ENCODE measurements at regions not wholly inside any gene's neighbourhood (a gene's known extent, or its start where the extent isn't known, plus 50 kb on each side); places are given as distances from the start of the nearest gene placed in this dataset.

DNA sequence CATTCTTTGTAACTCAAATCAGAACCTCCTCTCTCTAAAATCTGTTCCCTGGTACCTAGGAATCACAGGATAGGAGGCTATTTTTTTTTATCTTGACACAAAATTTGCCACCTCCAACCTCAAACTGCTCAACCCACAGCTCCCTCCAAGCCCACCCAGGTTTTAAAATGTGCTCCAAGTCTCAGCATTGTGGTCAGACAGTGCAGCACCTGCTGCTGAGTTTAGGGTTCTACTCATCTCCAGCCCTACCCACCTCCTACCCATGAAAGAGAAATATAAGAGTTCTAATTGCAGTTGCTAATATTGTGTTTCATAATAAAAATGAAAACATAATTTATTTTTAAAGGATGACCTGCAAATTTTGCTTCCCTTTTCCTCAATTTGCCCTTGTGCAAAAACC is 496.5 kb downstream of the MAFB start:
- DNase-seq (ENCODE audit: low spot score) (no peak), ATAC-seq (no peak)
- no peak overlapping the region for H3K4me3 ChIP-seq
- H4K20me1 ChIP-seq (replicated peaks; ENCODE audit: insufficient read depth): no peaks in the 10 kb centered on the region
- no peak overlapping the region for H3K4me2 ChIP-seq
- Mint-ChIP-seq H3K4me1 (no peaks in the 10 kb centered on the region; the same call in 2 of the 3 replicates), H3K9me3 (no peaks in the 10 kb centered on the region), H3K27me3 (ENCODE audit: insufficient read depth, low read depth, poor library complexity) (no peaks in the 10 kb centered on the region), H3K4me3 (no peak overlapping the region), H3K36me3 (ENCODE audit: low read depth) (no peaks in the 10 kb centered on the region), H3K27ac (no peak overlapping the region)
- TF ChIP-seq POLR2AphosphoS5 (IDR thresholded peaks at IDR 0.05; ENCODE audit: low read depth) (no peak), EZH2phosphoT487 (IDR thresholded peaks at IDR 0.05; ENCODE audit: unreplicated experiment) (no peak)
- TF ChIP-seq, protein P1, sequence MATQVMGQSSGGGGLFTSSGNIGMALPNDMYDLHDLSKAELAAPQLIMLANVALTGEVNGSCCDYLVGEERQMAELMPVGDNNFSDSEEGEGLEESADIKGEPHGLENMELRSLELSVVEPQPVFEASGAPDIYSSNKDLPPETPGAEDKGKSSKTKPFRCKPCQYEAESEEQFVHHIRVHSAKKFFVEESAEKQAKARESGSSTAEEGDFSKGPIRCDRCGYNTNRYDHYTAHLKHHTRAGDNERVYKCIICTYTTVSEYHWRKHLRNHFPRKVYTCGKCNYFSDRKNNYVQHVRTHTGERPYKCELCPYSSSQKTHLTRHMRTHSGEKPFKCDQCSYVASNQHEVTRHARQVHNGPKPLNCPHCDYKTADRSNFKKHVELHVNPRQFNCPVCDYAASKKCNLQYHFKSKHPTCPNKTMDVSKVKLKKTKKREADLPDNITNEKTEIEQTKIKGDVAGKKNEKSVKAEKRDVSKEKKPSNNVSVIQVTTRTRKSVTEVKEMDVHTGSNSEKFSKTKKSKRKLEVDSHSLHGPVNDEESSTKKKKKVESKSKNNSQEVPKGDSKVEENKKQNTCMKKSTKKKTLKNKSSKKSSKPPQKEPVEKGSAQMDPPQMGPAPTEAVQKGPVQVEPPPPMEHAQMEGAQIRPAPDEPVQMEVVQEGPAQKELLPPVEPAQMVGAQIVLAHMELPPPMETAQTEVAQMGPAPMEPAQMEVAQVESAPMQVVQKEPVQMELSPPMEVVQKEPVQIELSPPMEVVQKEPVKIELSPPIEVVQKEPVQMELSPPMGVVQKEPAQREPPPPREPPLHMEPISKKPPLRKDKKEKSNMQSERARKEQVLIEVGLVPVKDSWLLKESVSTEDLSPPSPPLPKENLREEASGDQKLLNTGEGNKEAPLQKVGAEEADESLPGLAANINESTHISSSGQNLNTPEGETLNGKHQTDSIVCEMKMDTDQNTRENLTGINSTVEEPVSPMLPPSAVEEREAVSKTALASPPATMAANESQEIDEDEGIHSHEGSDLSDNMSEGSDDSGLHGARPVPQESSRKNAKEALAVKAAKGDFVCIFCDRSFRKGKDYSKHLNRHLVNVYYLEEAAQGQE (IDR thresholded peaks at IDR 0.05; ENCODE audit: unreplicated experiment): no peak
- H3K4me1 ChIP-seq (ENCODE audit: insufficient read depth): no peaks in the 10 kb centered on the region
- H2AFZ ChIP-seq: no peak overlapping the region
- no peaks in the 10 kb centered on the region for H3K9me2 ChIP-seq (ENCODE audit: insufficient read depth)
- no peaks in the 10 kb centered on the region for H3K79me2 ChIP-seq (replicated peaks; ENCODE audit: insufficient read depth)
- no peak overlapping the region for H3K27ac ChIP-seq (ENCODE audit: low read depth)
- no peaks in the 10 kb centered on the region for H3K36me3 ChIP-seq (ENCODE audit: insufficient read depth)
- H3F3A ChIP-seq (replicated peaks; ENCODE audit: low read depth): no peaks in the 10 kb centered on the region
- H3K27me3 ChIP-seq (ENCODE audit: insufficient read depth): no peaks in the 10 kb centered on the region

DNA sequence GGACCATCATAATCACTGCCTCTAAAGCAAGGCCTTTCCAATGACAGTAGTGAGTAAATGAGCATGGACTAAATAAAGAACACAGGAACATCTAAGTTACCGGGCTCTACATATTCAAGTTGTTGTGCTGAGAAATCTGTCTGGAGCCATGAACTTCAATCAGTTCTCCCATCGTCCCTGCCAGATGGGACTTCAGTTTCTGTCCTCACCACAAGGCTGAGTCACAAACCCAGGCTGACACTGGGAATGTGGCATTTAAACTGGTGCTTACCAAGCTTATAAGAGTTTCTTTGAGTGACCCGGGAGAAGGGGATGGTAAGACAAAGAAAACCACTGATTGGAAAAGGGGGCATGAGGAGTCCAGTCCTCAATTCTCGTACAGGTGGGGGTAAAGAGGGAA is 497.0 kb downstream of the MAFB start:
- H3K4me3 Mint-ChIP-seq: no peak overlapping the region
- TF ChIP-seq JUNB (IDR thresholded peaks at IDR 0.05; ENCODE audit: unreplicated experiment): no peak
- TF ChIP-seq ZNF331 (CRISPR knock-in tag; IDR thresholded peaks at IDR 0.05; ENCODE audit: low read depth): no peak
- TF ChIP-seq, protein P2, sequence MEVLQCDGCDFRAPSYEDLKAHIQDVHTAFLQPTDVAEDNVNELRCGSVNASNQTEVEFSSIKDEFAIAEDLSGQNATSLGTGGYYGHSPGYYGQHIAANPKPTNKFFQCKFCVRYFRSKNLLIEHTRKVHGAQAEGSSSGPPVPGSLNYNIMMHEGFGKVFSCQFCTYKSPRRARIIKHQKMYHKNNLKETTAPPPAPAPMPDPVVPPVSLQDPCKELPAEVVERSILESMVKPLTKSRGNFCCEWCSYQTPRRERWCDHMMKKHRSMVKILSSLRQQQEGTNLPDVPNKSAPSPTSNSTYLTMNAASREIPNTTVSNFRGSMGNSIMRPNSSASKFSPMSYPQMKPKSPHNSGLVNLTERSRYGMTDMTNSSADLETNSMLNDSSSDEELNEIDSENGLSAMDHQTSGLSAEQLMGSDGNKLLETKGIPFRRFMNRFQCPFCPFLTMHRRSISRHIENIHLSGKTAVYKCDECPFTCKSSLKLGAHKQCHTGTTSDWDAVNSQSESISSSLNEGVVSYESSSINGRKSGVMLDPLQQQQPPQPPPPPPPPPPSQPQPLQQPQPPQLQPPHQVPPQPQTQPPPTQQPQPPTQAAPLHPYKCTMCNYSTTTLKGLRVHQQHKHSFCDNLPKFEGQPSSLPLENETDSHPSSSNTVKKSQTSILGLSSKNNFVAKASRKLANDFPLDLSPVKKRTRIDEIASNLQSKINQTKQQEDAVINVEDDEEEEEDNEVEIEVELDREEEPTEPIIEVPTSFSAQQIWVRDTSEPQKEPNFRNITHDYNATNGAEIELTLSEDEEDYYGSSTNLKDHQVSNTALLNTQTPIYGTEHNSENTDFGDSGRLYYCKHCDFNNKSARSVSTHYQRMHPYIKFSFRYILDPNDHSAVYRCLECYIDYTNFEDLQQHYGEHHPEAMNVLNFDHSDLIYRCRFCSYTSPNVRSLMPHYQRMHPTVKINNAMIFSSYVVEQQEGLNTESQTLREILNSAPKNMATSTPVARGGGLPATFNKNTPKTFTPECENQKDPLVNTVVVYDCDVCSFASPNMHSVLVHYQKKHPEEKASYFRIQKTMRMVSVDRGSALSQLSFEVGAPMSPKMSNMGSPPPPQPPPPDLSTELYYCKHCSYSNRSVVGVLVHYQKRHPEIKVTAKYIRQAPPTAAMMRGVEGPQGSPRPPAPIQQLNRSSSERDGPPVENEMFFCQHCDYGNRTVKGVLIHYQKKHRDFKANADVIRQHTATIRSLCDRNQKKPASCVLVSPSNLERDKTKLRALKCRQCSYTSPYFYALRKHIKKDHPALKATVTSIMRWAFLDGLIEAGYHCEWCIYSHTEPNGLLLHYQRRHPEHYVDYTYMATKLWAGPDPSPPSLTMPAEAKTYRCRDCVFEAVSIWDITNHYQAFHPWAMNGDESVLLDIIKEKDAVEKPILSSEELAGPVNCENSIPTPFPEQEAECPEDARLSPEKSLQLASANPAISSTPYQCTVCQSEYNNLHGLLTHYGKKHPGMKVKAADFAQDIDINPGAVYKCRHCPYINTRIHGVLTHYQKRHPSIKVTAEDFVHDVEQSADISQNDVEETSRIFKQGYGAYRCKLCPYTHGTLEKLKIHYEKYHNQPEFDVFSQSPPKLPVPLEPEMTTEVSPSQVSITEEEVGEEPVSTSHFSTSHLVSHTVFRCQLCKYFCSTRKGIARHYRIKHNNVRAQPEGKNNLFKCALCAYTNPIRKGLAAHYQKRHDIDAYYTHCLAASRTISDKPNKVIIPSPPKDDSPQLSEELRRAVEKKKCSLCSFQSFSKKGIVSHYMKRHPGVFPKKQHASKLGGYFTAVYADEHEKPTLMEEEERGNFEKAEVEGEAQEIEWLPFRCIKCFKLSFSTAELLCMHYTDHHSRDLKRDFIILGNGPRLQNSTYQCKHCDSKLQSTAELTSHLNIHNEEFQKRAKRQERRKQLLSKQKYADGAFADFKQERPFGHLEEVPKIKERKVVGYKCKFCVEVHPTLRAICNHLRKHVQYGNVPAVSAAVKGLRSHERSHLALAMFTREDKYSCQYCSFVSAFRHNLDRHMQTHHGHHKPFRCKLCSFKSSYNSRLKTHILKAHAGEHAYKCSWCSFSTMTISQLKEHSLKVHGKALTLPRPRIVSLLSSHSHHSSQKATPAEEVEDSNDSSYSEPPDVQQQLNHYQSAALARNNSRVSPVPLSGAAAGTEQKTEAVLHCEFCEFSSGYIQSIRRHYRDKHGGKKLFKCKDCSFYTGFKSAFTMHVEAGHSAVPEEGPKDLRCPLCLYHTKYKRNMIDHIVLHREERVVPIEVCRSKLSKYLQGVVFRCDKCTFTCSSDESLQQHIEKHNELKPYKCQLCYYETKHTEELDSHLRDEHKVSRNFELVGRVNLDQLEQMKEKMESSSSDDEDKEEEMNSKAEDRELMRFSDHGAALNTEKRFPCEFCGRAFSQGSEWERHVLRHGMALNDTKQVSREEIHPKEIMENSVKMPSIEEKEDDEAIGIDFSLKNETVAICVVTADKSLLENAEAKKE (CRISPR knock-in tag; IDR thresholded peaks at IDR 0.05): no peak
- TF ChIP-seq NANOG (IDR thresholded peaks at IDR 0.05; ENCODE audit: borderline replicate concordance): no peak
- TF ChIP-seq POLR2AphosphoS5 (IDR thresholded peaks at IDR 0.05; ENCODE audit: low read depth): no peak
- TF ChIP-seq CREB1 (CRISPR knock-in tag; IDR thresholded peaks at IDR 0.05; ENCODE audit: low read depth): no peak
- no peak for TF ChIP-seq EZH2phosphoT487 (IDR thresholded peaks at IDR 0.05; ENCODE audit: unreplicated experiment)
- TF ChIP-seq, protein P3, sequence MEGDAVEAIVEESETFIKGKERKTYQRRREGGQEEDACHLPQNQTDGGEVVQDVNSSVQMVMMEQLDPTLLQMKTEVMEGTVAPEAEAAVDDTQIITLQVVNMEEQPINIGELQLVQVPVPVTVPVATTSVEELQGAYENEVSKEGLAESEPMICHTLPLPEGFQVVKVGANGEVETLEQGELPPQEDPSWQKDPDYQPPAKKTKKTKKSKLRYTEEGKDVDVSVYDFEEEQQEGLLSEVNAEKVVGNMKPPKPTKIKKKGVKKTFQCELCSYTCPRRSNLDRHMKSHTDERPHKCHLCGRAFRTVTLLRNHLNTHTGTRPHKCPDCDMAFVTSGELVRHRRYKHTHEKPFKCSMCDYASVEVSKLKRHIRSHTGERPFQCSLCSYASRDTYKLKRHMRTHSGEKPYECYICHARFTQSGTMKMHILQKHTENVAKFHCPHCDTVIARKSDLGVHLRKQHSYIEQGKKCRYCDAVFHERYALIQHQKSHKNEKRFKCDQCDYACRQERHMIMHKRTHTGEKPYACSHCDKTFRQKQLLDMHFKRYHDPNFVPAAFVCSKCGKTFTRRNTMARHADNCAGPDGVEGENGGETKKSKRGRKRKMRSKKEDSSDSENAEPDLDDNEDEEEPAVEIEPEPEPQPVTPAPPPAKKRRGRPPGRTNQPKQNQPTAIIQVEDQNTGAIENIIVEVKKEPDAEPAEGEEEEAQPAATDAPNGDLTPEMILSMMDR (conservative IDR thresholded peaks at IDR 0.05; ENCODE audit: low read depth in 2 of 2): no peak
- no peak for TF ChIP-seq STAT1 (IDR thresholded peaks at IDR 0.05; ENCODE audit: unreplicated experiment)
- TF ChIP-seq EZH2 (IDR thresholded peaks at IDR 0.05; ENCODE audit: low read depth, unreplicated experiment): no peak

More for the DNA sequence above, 497.0 kb downstream of the MAFB start:
- Mint-ChIP-seq H3K4me1 (no peaks in the 10 kb centered on the region; the same call in 2 of the 3 replicates), H3K27me3 (ENCODE audit: insufficient read depth, low read depth, poor library complexity) (no peaks in the 10 kb centered on the region), H3K27ac (no peak overlapping the region), H3K9me3 (no peaks in the 10 kb centered on the region), H3K36me3 (ENCODE audit: low read depth) (no peaks in the 10 kb centered on the region)
- no peaks in the 10 kb centered on the region for H3K79me2 ChIP-seq (replicated peaks; ENCODE audit: insufficient read depth)
- H4K20me1 ChIP-seq (replicated peaks; ENCODE audit: insufficient read depth): no peaks in the 10 kb centered on the region
- ATAC-seq: no peak
- H3K4me3 ChIP-seq: no peak overlapping the region
- no peak overlapping the region for H3K27ac ChIP-seq (ENCODE audit: low read depth)
- H3K36me3 ChIP-seq (ENCODE audit: insufficient read depth): no peaks in the 10 kb centered on the region
- H3K4me2 ChIP-seq: no peak overlapping the region
- DNase-seq (ENCODE audit: low spot score): no peak
- H2AFZ ChIP-seq: no peak overlapping the region
- no peaks in the 10 kb centered on the region for H3K9me2 ChIP-seq (ENCODE audit: insufficient read depth)
- H3K4me1 ChIP-seq (ENCODE audit: insufficient read depth): no peaks in the 10 kb centered on the region
- H3F3A ChIP-seq (replicated peaks; ENCODE audit: low read depth): no peaks in the 10 kb centered on the region
- no peaks in the 10 kb centered on the region for H3K27me3 ChIP-seq (ENCODE audit: insufficient read depth)
